Fibroblast of lung (primary cell): ENCODE measurements at regions not wholly inside any gene's neighbourhood (a gene's known extent, or its start where the extent isn't known, plus 50 kb on each side); places are given as distances from the start of the nearest gene placed in this dataset.

Experiments
- EZH2 ChIP-seq: IDR thresholded peaks from 2 replicates; pipeline ENCODE4 v1.5.1; 2012; ENCODE audit warnings: low read length, control low read depth, mild to moderate bottlenecking; ENCODE audit errors: missing control alignments
- TF ChIP-seq, protein P1 (sequence below), 2 donors: IDR thresholded peaks in 1 of 2; conservative IDR thresholded peaks in 1 of 2; 1 replicate in 1 of 2; 2 replicates in 1 of 2; pipeline ENCODE4 v1.5.1; 2011 to 2012; ENCODE audit warnings: low read length in 2 of 2, control low read depth in 1 of 2, inconsistent platforms in 1 of 2, low read depth in 1 of 2, mild to moderate bottlenecking in 1 of 2

DNA sequence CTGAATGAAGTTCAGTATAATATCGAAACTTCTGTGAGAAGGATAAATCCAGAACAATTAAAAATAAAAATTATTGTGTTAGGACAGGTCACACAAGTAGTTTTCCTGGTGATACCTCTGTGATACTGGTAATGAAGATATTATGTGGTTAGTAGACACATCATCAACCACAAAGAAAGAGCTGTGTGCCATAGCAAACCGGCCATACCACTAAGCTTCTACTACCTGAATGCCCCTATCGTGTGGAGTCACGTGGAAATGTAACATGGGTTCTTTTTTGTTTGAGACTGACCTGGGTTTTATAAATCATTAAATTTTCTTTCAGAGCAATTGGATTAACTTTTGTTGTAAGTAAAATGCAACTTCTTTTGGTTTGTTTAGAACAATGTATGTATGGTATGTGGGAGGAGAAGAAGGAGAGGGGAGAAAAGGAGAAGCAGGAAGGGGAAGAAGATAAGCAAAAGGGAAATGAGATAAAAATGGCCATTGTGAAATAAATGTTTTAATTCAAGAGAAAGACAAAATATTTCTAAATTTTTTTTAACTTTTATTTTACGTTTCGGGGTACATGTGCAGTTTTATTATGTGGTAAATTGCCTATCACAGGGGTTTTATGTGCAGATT, 58.2 kb upstream of the LRRC8B start:
- TF ChIP-seq, protein P1, sequence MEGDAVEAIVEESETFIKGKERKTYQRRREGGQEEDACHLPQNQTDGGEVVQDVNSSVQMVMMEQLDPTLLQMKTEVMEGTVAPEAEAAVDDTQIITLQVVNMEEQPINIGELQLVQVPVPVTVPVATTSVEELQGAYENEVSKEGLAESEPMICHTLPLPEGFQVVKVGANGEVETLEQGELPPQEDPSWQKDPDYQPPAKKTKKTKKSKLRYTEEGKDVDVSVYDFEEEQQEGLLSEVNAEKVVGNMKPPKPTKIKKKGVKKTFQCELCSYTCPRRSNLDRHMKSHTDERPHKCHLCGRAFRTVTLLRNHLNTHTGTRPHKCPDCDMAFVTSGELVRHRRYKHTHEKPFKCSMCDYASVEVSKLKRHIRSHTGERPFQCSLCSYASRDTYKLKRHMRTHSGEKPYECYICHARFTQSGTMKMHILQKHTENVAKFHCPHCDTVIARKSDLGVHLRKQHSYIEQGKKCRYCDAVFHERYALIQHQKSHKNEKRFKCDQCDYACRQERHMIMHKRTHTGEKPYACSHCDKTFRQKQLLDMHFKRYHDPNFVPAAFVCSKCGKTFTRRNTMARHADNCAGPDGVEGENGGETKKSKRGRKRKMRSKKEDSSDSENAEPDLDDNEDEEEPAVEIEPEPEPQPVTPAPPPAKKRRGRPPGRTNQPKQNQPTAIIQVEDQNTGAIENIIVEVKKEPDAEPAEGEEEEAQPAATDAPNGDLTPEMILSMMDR (conservative IDR thresholded peaks at IDR 0.05 in 1 of 2, IDR thresholded peaks at IDR 0.05 in 1 of 2; ENCODE audit: low read depth in 1 of 2, low read length in 2 of 2): no peak
- TF ChIP-seq EZH2: no peak
